Psoas muscle (tissue), 7 donors: ENCODE measurements at regions not wholly inside any gene's neighbourhood (a gene's known extent, or its start where the extent isn't known, plus 50 kb on each side); places are given as distances from the start of the nearest gene placed in this dataset.

Experiments used
- ATAC-seq, 4 donors: fragments of 200-7000 bp; cut with Tn5 transposase; one replicate each; pipeline ENCODE4 v1.9.1; 2020; ENCODE audit warnings: moderate library complexity in 3 of 4, mild to moderate bottlenecking in 2 of 4
- DNase-seq, 2 donors: peaks; one replicate each; pipeline ENCODE4 v3.0.0-alpha.2; 2020
- H3K27ac ChIP-seq: fragments of 200-600 bp; one replicate; pipeline ENCODE4 v1.8.0; 2022
- H3K27me3 ChIP-seq, 3 donors: fragments of 200-600 bp in 1 of 3; one replicate each; pipeline versions ENCODE4 v1.6.1 to v1.8.0; 2013 to 2022; ENCODE audit warnings: low read length in 2 of 3, mild to moderate bottlenecking in 2 of 3, moderate library complexity in 1 of 3; ENCODE audit not compliant: insufficient read depth in 3 of 3
- H3K36me3 ChIP-seq, 2 donors: fragments of 200-600 bp in 1 of 2; one replicate each; pipeline versions ENCODE4 v1.6.1 to v1.8.0; 2013 to 2022; ENCODE audit warnings: low read depth in 1 of 2, mild to moderate bottlenecking in 1 of 2, moderate library complexity in 1 of 2; ENCODE audit not compliant: insufficient read depth in 1 of 2
- H3K4me1 ChIP-seq: fragments of 200-600 bp; one replicate; pipeline ENCODE4 v1.8.0; 2022
- H3K4me3 ChIP-seq: fragments of 200-600 bp; one replicate; pipeline ENCODE4 v1.8.0; 2022; ENCODE audit warnings: mild to moderate bottlenecking
- H3K9me3 ChIP-seq: fragments of 200-600 bp; one replicate; pipeline ENCODE4 v1.8.0; 2022
- WGBS, 3 donors: extraction: QIAGEN DNeasy Blood & Tissue Kit; methylation state at CpG; one replicate each; pipeline versions ENCODE4 v1.1.6 to v1.1.7; 2013; 5-methylcytosine and 5-hydroxymethylcytosine counted together
- intact Hi-C, 2 donors: fragments of 100-400 bp; cut with DNase I; formaldehyde crosslinking; loops; one replicate each; pipeline versions ENCODE4 v1.11.0 to v1.14.2; 2022
- TF ChIP-seq, protein P1 (sequence below): fragments of 200-600 bp; IDR thresholded peaks from one replicate; pipeline ENCODE4 v1.8.0; 2022; ENCODE audit warnings: antibody characterized with exemption
- donor health status: healthy with polysubstance abuse.
- donor health status: DM: no; HTN: no; CAD: no; lungs with moderate emphysema.
- donor health status: Bipolar disorder and iron deficiency.
- donor health status: healthy.
- donor health status: DM: yes; HTN: yes; CAD: no.
- donor health status: DM: no; HTN: no; CAD: no.
- donor health status: DM: yes; HTN: yes; CAD: no.

DNA sequence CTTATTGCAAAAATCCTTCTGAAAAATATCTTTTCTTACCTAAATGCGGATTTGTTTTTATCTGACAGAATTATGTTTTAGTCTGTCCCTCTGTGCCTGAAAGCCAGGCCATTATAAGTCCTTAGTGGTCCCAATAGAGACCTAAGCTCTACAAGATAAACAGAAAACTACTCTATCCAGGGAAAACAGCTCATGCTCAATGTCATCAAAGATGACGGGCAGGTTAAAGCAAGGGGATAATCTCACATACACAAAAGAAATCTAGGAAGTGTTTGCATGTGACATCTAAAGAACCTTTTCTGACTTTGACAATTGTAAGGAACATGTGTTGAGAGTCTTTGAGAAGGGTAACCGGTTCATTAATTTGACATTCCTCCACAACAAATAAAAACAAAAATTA lies 741.1 kb upstream of the ID2 start:
- H3K4me3 ChIP-seq = no peak overlapping the region
- no peaks in the 10 kb centered on the region for H3K9me3 ChIP-seq
- H3K27ac ChIP-seq = no peak overlapping the region
- ATAC-seq (no peak), DNase-seq (no peak)
- H3K27me3 ChIP-seq = no peaks in the 10 kb centered on the region
- TF ChIP-seq, protein P1, sequence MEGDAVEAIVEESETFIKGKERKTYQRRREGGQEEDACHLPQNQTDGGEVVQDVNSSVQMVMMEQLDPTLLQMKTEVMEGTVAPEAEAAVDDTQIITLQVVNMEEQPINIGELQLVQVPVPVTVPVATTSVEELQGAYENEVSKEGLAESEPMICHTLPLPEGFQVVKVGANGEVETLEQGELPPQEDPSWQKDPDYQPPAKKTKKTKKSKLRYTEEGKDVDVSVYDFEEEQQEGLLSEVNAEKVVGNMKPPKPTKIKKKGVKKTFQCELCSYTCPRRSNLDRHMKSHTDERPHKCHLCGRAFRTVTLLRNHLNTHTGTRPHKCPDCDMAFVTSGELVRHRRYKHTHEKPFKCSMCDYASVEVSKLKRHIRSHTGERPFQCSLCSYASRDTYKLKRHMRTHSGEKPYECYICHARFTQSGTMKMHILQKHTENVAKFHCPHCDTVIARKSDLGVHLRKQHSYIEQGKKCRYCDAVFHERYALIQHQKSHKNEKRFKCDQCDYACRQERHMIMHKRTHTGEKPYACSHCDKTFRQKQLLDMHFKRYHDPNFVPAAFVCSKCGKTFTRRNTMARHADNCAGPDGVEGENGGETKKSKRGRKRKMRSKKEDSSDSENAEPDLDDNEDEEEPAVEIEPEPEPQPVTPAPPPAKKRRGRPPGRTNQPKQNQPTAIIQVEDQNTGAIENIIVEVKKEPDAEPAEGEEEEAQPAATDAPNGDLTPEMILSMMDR = no peak
- 90 to 91% (median 91%) methylated on average over 3 of the region's 3 CpGs for WGBS, 3 donors
- H3K4me1 ChIP-seq = no peaks in the 10 kb centered on the region
- intact Hi-C loops = no loop called here
- H3K36me3 ChIP-seq = no peaks in the 10 kb centered on the region

DNA sequence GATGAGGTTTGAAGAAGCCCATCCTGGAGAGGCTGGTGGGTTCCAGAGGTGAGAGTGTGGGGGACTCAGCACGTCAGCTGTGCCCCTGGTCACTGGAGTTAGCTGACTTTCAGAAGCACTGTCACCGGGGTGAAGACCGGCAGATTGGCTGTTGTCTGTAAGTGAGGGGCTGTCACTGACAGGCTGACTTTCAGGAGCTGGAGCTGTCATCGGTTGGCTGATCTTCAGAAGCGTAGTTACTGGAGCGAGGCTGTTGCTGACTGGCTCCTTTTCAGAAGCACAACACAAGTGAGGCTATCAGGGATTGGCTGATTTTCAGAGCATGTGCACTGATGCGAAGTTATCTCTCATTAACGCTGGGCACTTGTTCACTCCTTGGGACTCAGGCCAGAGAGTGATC lies 738.4 kb upstream of the ID2 start:
- DNase-seq = no peak
- TF ChIP-seq, protein P1 = no peak
- ATAC-seq = no peak
- H3K36me3 ChIP-seq = no peaks in the 10 kb centered on the region
- 74 to 77% (median 77%) methylated on average over 8 of the region's 8 CpGs for WGBS, 3 donors
- no peaks in the 10 kb centered on the region for H3K4me1 ChIP-seq
- no peaks in the 10 kb centered on the region for H3K27me3 ChIP-seq
- no peaks in the 10 kb centered on the region for H3K9me3 ChIP-seq
- intact Hi-C loops = no loop called here
- no peak overlapping the region for H3K27ac ChIP-seq
- H3K4me3 ChIP-seq = no peak overlapping the region

DNA sequence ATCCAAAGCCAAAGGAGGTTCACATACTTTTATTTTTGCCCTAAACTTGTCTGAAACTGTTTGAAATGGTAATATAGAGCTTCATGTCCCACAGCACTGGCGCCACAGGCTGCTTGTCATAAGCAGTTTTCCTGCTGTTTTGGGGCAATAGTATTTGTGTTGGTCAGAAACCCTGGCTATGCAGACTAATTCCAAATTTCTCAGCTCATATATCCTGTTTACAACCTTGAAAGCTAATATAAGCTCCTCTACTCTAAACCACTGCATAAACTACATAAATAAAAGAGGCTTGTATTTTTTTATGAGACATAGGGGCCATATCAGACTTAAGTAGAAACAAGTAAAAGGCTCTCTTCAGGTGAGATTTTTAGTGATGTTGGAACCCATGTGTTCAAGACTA lies 736.8 kb upstream of the ID2 start:
- no peaks in the 10 kb centered on the region for H3K4me1 ChIP-seq
- no peak overlapping the region for H3K4me3 ChIP-seq
- no peaks in the 10 kb centered on the region for H3K9me3 ChIP-seq
- ATAC-seq (no peak), DNase-seq (no peak)
- H3K27me3 ChIP-seq = no peaks in the 10 kb centered on the region
- H3K27ac ChIP-seq = no peak overlapping the region
- intact Hi-C loops = no loop called here
- WGBS, 3 donors = 73 to 78% (median 76%) methylated on average over 1 of the region's 1 CpG
- no peaks in the 10 kb centered on the region for H3K36me3 ChIP-seq
- TF ChIP-seq, protein P1 = no peak

DNA sequence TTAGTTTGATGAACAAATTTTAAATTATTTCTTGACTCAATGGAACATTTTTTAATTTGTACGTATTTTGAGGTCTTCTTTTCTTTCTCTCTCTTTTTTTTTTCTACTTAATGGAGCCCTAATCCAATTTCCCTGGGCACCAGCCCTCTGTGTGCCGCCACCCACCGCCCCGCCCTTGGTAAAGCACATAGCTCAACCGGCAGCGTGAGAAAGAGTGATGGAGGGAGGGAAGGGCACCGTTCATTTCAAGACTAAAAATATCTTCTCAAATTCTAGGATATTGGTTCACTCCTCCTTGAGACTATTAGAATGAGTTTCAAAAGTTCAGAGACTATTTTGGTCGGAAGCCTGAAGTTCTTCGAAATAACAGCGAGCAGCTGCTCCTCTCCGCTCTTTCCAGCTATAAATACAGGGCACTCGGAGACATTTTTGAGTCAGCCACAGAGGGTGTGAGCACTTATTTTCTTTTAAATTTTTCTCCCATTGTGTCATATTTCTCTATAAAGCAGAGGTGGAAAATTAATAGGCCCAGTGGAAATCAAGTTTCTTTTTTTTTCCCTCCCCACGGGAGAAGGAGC lies 731.7 kb upstream of the ID2 start:
- TF ChIP-seq, protein P1 = no peak
- Histone ChIP-seq H3K27me3 (peaks cover 0 to 9% (median 0%) of the 10 kb centered on the region in 3 donors), H3K36me3 (no peaks in the 10 kb centered on the region), H3K9me3 (no peaks in the 10 kb centered on the region), H3K27ac (no peak overlapping the region), H3K4me3 (no peak overlapping the region), H3K4me1 (no peaks in the 10 kb centered on the region)
- no peak for DNase-seq
- WGBS, 3 donors = 52 to 60% (median 53%) methylated on average over 13 of the region's 13 CpGs
- ATAC-seq = no peak
- intact Hi-C loops = no loop called here

DNA sequence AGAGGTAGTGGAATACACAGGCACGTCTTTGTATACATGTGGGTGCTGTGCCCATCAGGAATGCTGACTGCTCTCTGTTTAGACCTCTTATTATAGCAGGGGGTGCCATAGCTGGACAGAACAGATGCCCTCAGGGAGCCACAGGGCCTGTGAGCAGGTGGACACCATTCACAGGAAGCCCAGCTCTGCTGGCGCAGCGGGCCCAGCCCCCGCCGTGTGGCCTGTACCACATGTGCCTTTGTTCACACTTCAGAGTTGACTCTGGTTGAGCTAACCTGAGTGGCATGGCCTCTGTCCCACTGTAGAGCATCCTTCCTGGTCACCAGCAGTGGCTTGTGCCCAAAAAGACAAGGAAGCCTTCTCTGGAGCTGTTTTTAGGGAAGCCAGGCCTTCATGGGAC lies 730.9 kb upstream of the ID2 start:
- 95 to 100% (median 96%) methylated on average over 5 of the region's 5 CpGs for WGBS, 3 donors
- peaks cover 0 to 9% (median 0%) of the 10 kb centered on the region in 3 donors for H3K27me3 ChIP-seq
- H3K4me1 ChIP-seq = no peaks in the 10 kb centered on the region
- no peak for ATAC-seq
- TF ChIP-seq, protein P1 = no peak
- DNase-seq = no peak
- no peaks in the 10 kb centered on the region for H3K9me3 ChIP-seq
- no peaks in the 10 kb centered on the region for H3K36me3 ChIP-seq
- intact Hi-C loops = no loop called here
- no peak overlapping the region for H3K4me3 ChIP-seq
- H3K27ac ChIP-seq = no peak overlapping the region
